ENCODE measurements at regions not wholly inside any gene's neighbourhood (a gene's known extent, or its start where the extent isn't known, plus 50 kb on each side); places are given as distances from the start of the nearest gene placed in this dataset.

- TF ChIP-seq ARID3B (CRISPR knock-in tag; IDR thresholded peaks at IDR 0.05; ENCODE audit: borderline replicate concordance) (peak; percentile 91; the same call in 1 of the 2 replicates), HMGN3 (IDR thresholded peaks at IDR 0.05; ENCODE audit: borderline replicate concordance, extremely low read depth, insufficient read length, low read depth, low read length) (peak; percentile 73), HDAC2 (IDR thresholded peaks at IDR 0.05) (peak; percentile 86), E2F5 (CRISPR knock-in tag; IDR thresholded peaks at IDR 0.05) (0 out of 2 replicates have a peak, but pooled peaks have one; percentile 71), ZNF77 (CRISPR knock-in tag; IDR thresholded peaks at IDR 0.05) (no peak), PHTF2 (CRISPR knock-in tag; IDR thresholded peaks at IDR 0.05) (no peak), ZNF511 (CRISPR knock-in tag; IDR thresholded peaks at IDR 0.05) (no peak; the same call in none of the 2 replicates), SP1 (CRISPR knock-in tag; IDR thresholded peaks at IDR 0.05) (peak; percentile 92), POU5F1 (IDR thresholded peaks at IDR 0.05; ENCODE audit: borderline replicate concordance, low read depth, low read length, partially characterized antibody) (no peak), ATF7 (IDR thresholded peaks at IDR 0.05) (peak; percentile 99), ZNF121 (CRISPR knock-in tag; conservative IDR thresholded peaks at IDR 0.05) (peak; percentile 89), BRF2 (IDR thresholded peaks at IDR 0.05; ENCODE audit: borderline replicate concordance, insufficient read depth, insufficient read length) (no peak), WHSC1 (IDR thresholded peaks at IDR 0.05; ENCODE audit: low read length) (no peak), NFRKB (IDR thresholded peaks at IDR 0.05; ENCODE audit: low read depth) (peak; percentile 85), RBM14 (IDR thresholded peaks at IDR 0.05; ENCODE audit: borderline replicate concordance, insufficient read depth, low read depth, low read length) (no peak), ZNF3 (CRISPR knock-in tag; IDR thresholded peaks at IDR 0.05) (0 out of 2 replicates have a peak, but pooled peaks have one; percentile 39)
These were observed 68.5 kb downstream of the MRPL14 start (continued) for GRCh38 chr6:44058617-44059358.

Data from K562 (cell line).